GM19351 (cell line): ENCODE measurements at regions not wholly inside any gene's neighbourhood (a gene's known extent, or its start where the extent isn't known, plus 50 kb on each side); places are given as distances from the start of the nearest gene placed in this dataset.
A peak's percentile ranks its signal among the peaks of the same experiment; 100 is the strongest.
"Not testable (repeated sequence)": the region's sequence is repeated elsewhere in the genome, so short reads cannot be mapped to it uniquely, and the experiment has no call there.

Experiments used
- ATAC-seq: cut with Tn5 transposase; IDR thresholded peaks from one replicate; pipeline ENCODE4 v1.9.1; 2021; ENCODE audit warnings: mild to moderate bottlenecking, moderate library complexity; ENCODE audit not compliant: unreplicated experiment

- not testable (repeated sequence) for ATAC-seq
Measured at GRCh38 chr4:55696424-55696823, 60.3 kb upstream of the NMU start.

- no peak for ATAC-seq
Measured at GRCh38 chr4:55706541-55706940, 70.4 kb upstream of the NMU start.

- ATAC-seq: no peak
Measured at GRCh38 chr4:55707507-55707906, 71.4 kb upstream of the NMU start.

GRCh38 chr4:55707991-55708390, 71.9 kb upstream of the NMU start:
- ATAC-seq: not testable (repeated sequence)

GRCh38 chr4:55712835-55713234, 76.7 kb upstream of the NMU start:
- not testable (repeated sequence) for ATAC-seq

- ATAC-seq: no peak
Measured at GRCh38 chr4:55721651-55722050, 85.6 kb upstream of the NMU start.

GRCh38 chr4:55722132-55722531, 86.0 kb upstream of the NMU start:
- no peak for ATAC-seq

GRCh38 chr4:55723403-55723802, 87.3 kb upstream of the NMU start:
- ATAC-seq: no peak

GRCh38 chr4:55725057-55725456, 89.0 kb upstream of the NMU start:
- no peak for ATAC-seq

- ATAC-seq: no peak
Measured at GRCh38 chr4:55727746-55728145, 91.6 kb upstream of the NMU start.

GRCh38 chr4:55729351-55730279, 90.0 kb upstream of the EXOC1L start:
- no peak for ATAC-seq

- no peak for ATAC-seq
Measured at GRCh38 chr4:55730280-55730931, 89.2 kb upstream of the EXOC1L start.

- ATAC-seq: no peak
Measured at GRCh38 chr4:55731959-55732358, 87.6 kb upstream of the EXOC1L start.

GRCh38 chr4:55732864-55733263, 86.7 kb upstream of the EXOC1L start:
- no peak for ATAC-seq

GRCh38 chr4:55733932-55734331, 85.7 kb upstream of the EXOC1L start:
- ATAC-seq: no peak

GRCh38 chr4:55736605-55737183, 82.9 kb upstream of the EXOC1L start:
- ATAC-seq: no peak

- no peak for ATAC-seq
Measured at GRCh38 chr4:55742655-55743202, 76.9 kb upstream of the EXOC1L start.

- ATAC-seq: no peak
Measured at GRCh38 chr4:55744369-55744768, 75.2 kb upstream of the EXOC1L start.

- no peak for ATAC-seq
Measured at GRCh38 chr4:55745014-55745413, 74.6 kb upstream of the EXOC1L start.

- no peak for ATAC-seq
Measured at GRCh38 chr4:55747793-55748192, 71.8 kb upstream of the EXOC1L start.

GRCh38 chr4:55749666-55750065, 69.9 kb upstream of the EXOC1L start:
- no peak for ATAC-seq

GRCh38 chr4:55752810-55753209, 66.8 kb upstream of the EXOC1L start:
- peak; percentile 57 for ATAC-seq
